CD14-positive monocyte (primary cell): ENCODE measurements at regions not wholly inside any gene's neighbourhood (a gene's known extent, or its start where the extent isn't known, plus 50 kb on each side); places are given as distances from the start of the nearest gene placed in this dataset.

ENCODE experiments used
- DNase-seq, 3 donors: peaks; one replicate each; pipeline ENCODE4 v3.0.0-alpha.2; 2011 to 2022
- H2AFZ ChIP-seq: 2 replicates; pipeline ENCODE4 v1.6.0; 2012; ENCODE audit warnings: mild to moderate bottlenecking, low read depth, low read length, inconsistent platforms; ENCODE audit not compliant: insufficient read depth, poor library complexity, severe bottlenecking
- H3K27ac ChIP-seq, 2 donors: 1 replicate in 1 of 2; 2 replicates in 1 of 2; pipeline ENCODE4 v1.5.1; 2012 to 2013; ENCODE audit warnings: low read length in 2 of 2, control low read depth in 1 of 2, inconsistent platforms in 1 of 2, low read depth in 1 of 2, mild to moderate bottlenecking in 1 of 2
- H3K27me3 ChIP-seq, 2 donors: one replicate each; pipeline versions ENCODE4 v1.6.0 to v1.6.1; 2011 to 2013; ENCODE audit warnings: low read length in 2 of 2; ENCODE audit not compliant: control insufficient read depth in 2 of 2, insufficient read depth in 2 of 2
- H3K36me3 ChIP-seq, 2 donors: replicated peaks in 1 of 2; 1 replicate in 1 of 2; 2 replicates in 1 of 2; pipeline versions ENCODE4 v1.5.1 to v1.6.1; 2012 to 2013; ENCODE audit warnings: low read length in 2 of 2, control low read depth in 1 of 2, inconsistent platforms in 1 of 2, mild to moderate bottlenecking in 1 of 2; ENCODE audit not compliant: insufficient read depth in 2 of 2, control insufficient read depth in 1 of 2
- H3K4me1 ChIP-seq, 2 donors: 1 replicate in 1 of 2; 2 replicates in 1 of 2; pipeline versions ENCODE4 v1.5.1 to v1.6.1; 2012 to 2013; ENCODE audit warnings: low read length in 2 of 2, control low read depth in 1 of 2, inconsistent platforms in 1 of 2, mild to moderate bottlenecking in 1 of 2, moderate library complexity in 1 of 2; ENCODE audit not compliant: insufficient read depth in 2 of 2, control insufficient read depth in 1 of 2
- H3K4me2 ChIP-seq: replicated peaks from 2 replicates; pipeline ENCODE3; 2012; ENCODE audit warnings: low read length, moderate library complexity, mild to moderate bottlenecking; ENCODE audit not compliant: poor library complexity, severe bottlenecking; ENCODE audit errors: extremely low read depth
- H3K4me3 ChIP-seq, 3 experiments: fragments of 200-600 bp in 1 of 3; sonication (generic) in 1 of 3; replicated peaks in 1 of 3; 1 replicate in 2 of 3; 2 replicates in 1 of 3; pipeline ENCODE4 v1.5.1; 2011 to 2013; ENCODE audit warnings: low read length in 3 of 3, mild to moderate bottlenecking in 3 of 3, control low read depth in 2 of 3, low read depth in 2 of 3, inconsistent platforms in 1 of 3, moderate library complexity in 1 of 3
- H3K79me2 ChIP-seq: 2 replicates; pipeline ENCODE4 v1.6.0; 2012; ENCODE audit warnings: mild to moderate bottlenecking, control low read depth, inconsistent platforms, low read length, moderate library complexity; ENCODE audit not compliant: insufficient read depth
- H3K9ac ChIP-seq: 2 replicates; pipeline ENCODE4 v1.6.0; 2017; ENCODE audit warnings: low read length, mild to moderate bottlenecking; ENCODE audit not compliant: insufficient read depth, poor library complexity, severe bottlenecking
- H3K9me3 ChIP-seq, 2 donors: replicated peaks in 1 of 2; 1 replicate in 1 of 2; 2 replicates in 1 of 2; pipeline versions ENCODE4 v1.5.1 to v1.6.1; 2012 to 2013; ENCODE audit warnings: low read length in 2 of 2, control low read depth in 1 of 2; ENCODE audit not compliant: control insufficient read depth in 1 of 2, insufficient read depth in 1 of 2
- H4K20me1 ChIP-seq: 2 replicates; pipeline ENCODE4 v1.6.0; 2012; ENCODE audit warnings: mild to moderate bottlenecking, low read length, control low read depth, moderate library complexity; ENCODE audit not compliant: insufficient read depth
- H3K27ac Mint-ChIP-seq, 7 donors: one replicate each; pipeline ENCODE4 v1.8.0; 2020; ENCODE audit warnings: mild to moderate bottlenecking in 7 of 7, mixed read lengths in 7 of 7, moderate library complexity in 6 of 7, inconsistent platforms in 2 of 7
- H3K27me3 Mint-ChIP-seq, 3 donors: one replicate each; pipeline ENCODE4 v1.8.0; 2021 to 2022; ENCODE audit warnings: low read depth in 3 of 3, mild to moderate bottlenecking in 3 of 3, mixed read lengths in 3 of 3, moderate library complexity in 3 of 3, inconsistent platforms in 1 of 3
- H3K36me3 Mint-ChIP-seq, 2 donors: one replicate each; pipeline ENCODE4 v1.8.0; 2020; ENCODE audit warnings: mixed read lengths in 2 of 2, inconsistent platforms in 1 of 2, mild to moderate bottlenecking in 1 of 2
- H3K4me1 Mint-ChIP-seq: one replicate; pipeline ENCODE4 v1.8.0; 2020; ENCODE audit warnings: mild to moderate bottlenecking, mixed read lengths
- H3K4me3 Mint-ChIP-seq, 2 donors: one replicate each; pipeline ENCODE4 v1.8.0; 2020; ENCODE audit warnings: mild to moderate bottlenecking in 2 of 2, mixed read lengths in 2 of 2, moderate library complexity in 1 of 2
- H3K9me3 Mint-ChIP-seq, 7 donors: one replicate each; pipeline ENCODE4 v1.8.0; 2020 to 2022; ENCODE audit warnings: mixed read lengths in 7 of 7, mild to moderate bottlenecking in 6 of 7, moderate library complexity in 6 of 7, inconsistent platforms in 2 of 7
- CTCF ChIP-seq: fragments of 200-600 bp; IDR thresholded peaks from one replicate; pipeline ENCODE4 v1.8.0; 2022; ENCODE audit warnings: antibody characterized with exemption, mild to moderate bottlenecking
- WGBS: methylation state at CpG from one replicate; pipeline ENCODE4 v1.1.5; 2013; ENCODE audit warnings: missing lambda C conversion rate; ENCODE audit not compliant: insufficient coverage; 5-methylcytosine and 5-hydroxymethylcytosine counted together
- intact Hi-C, 2 donors: fragments of 100-400 bp; cut with micrococcal nuclease; formaldehyde crosslinking; loops; one replicate each; pipeline versions ENCODE4 v1.15.0 to v1.15.1; 2023

- Mint-ChIP-seq H3K4me1 (no peaks in the 10 kb centered on the region), H3K9me3 (peaks cover 5 to 22% (median 16%) of the 10 kb centered on the region in 7 donors), H3K27ac (no peak overlapping the region), H3K4me3 (no peak overlapping the region), H3K27me3 (peaks cover 21 to 35% (median 23%) of the 10 kb centered on the region in 3 donors), H3K36me3 (no peaks in the 10 kb centered on the region)
- H3K4me1 ChIP-seq = no peaks in the 10 kb centered on the region
- H3K9me3 ChIP-seq = peaks cover 6 to 22% of the 10 kb centered on the region in 2 donors
- peaks cover 0 to 12% of the 10 kb centered on the region in 2 donors for H3K27me3 ChIP-seq
- intact Hi-C loops = no loop called here
- H4K20me1 ChIP-seq = no peaks in the 10 kb centered on the region
- DNase-seq = no peak
- H3K36me3 ChIP-seq = no peaks in the 10 kb centered on the region
- H3K27ac ChIP-seq = no peak overlapping the region
- no peaks in the 10 kb centered on the region for H3K79me2 ChIP-seq
- TF ChIP-seq CTCF = no peak
- H3K4me3 ChIP-seq = no peak overlapping the region
- WGBS = no CpG with 5 or more reads among the region's 7 CpGs
- no peak overlapping the region for H3K9ac ChIP-seq
- no peak overlapping the region for H3K4me2 ChIP-seq
- H2AFZ ChIP-seq = no peak overlapping the region
Measured at GRCh38 chr4:4750187-4750586, 109.3 kb upstream of the MSX1 start.

- WGBS = 94% methylated on average over 5 of the region's 5 CpGs
- H3K9me3 ChIP-seq = peaks cover 6 to 22% of the 10 kb centered on the region in 2 donors
- peaks cover 7 to 26% (median 20%) of the 10 kb centered on the region in 7 donors for H3K9me3 Mint-ChIP-seq
- no peak overlapping the region for H3K4me2 ChIP-seq
- no peak overlapping the region for H2AFZ ChIP-seq
- H3K4me1 ChIP-seq = no peaks in the 10 kb centered on the region
- peaks cover 16 to 24% (median 21%) of the 10 kb centered on the region in 3 donors for H3K27me3 Mint-ChIP-seq
- no peak overlapping the region for H3K4me3 ChIP-seq
- no peak overlapping the region for H3K9ac ChIP-seq
- no peak for DNase-seq
- TF ChIP-seq CTCF = no peak
- H3K27ac ChIP-seq = no peak overlapping the region
- H3K27me3 ChIP-seq = peaks cover 0 to 11% of the 10 kb centered on the region in 2 donors
- H3K4me3 Mint-ChIP-seq = no peak overlapping the region
- no peak overlapping the region for H3K27ac Mint-ChIP-seq
- no peaks in the 10 kb centered on the region for H3K36me3 Mint-ChIP-seq
- intact Hi-C loops = no loop called here
- H3K79me2 ChIP-seq = no peaks in the 10 kb centered on the region
- no peaks in the 10 kb centered on the region for H3K36me3 ChIP-seq
- no peaks in the 10 kb centered on the region for H3K4me1 Mint-ChIP-seq
- H4K20me1 ChIP-seq = no peaks in the 10 kb centered on the region
Measured at GRCh38 chr4:4749137-4749536, 110.3 kb upstream of the MSX1 start.
